ENCODE measurements at regions not wholly inside any gene's neighbourhood (a gene's known extent, or its start where the extent isn't known, plus 50 kb on each side); places are given as distances from the start of the nearest gene placed in this dataset.
A peak's percentile ranks its signal among the peaks of the same experiment; 100 is the strongest.

GRCh38 chr6:139647841-139648240, 273.4 kb upstream of the CITED2 start:
- no peak overlapping the region for H3K27ac ChIP-seq
- no peak for TF ChIP-seq POLR2A (IDR thresholded peaks at IDR 0.05)
- TF ChIP-seq POLR2AphosphoS5 (IDR thresholded peaks at IDR 0.05) = no peak
- no peak for TF ChIP-seq CTCF (IDR thresholded peaks at IDR 0.05)
- no peak for TF ChIP-seq EP300 (IDR thresholded peaks at IDR 0.05)
- no peak overlapping the region for H3K4me3 ChIP-seq
- no peaks in the 10 kb centered on the region for H3K27me3 ChIP-seq
- no peak for ATAC-seq
- no peaks in the 10 kb centered on the region for H3K36me3 ChIP-seq
- H3K4me1 ChIP-seq = peaks cover 0 to 25% (median 2%) of the 10 kb centered on the region in 3 donors
- H3K9me3 ChIP-seq = no peaks in the 10 kb centered on the region
- 68 to 78% methylated on average over 2 to 5 of the region's 5 CpGs for WGBS, 2 donors (ENCODE audit: low coverage in 1 of 2)

DNA sequence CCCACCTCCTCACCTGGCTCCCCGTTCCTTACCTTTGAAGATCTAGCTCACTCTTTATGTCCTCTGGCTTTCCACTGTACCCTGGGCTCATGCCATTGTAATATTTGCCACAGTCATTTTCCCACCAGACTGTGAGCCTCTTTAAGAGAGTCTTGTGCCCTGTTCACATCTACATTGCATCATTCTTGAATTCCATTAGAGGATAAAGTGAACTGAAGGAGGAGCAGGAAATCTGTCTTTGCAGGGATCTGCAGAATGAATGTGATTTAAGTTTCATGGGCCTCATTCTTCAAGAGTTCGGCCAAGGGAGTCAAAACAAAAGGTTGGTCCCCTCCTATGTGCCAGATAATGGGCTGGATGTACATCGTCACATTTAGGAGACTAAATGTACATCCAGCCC, 272.6 kb upstream of the CITED2 start:
- Histone ChIP-seq H3K4me3 (no peak overlapping the region), H3K27ac (no peak overlapping the region), H3K4me1 (peaks cover 0 to 25% (median 2%) of the 10 kb centered on the region in 3 donors), H3K27me3 (no peaks in the 10 kb centered on the region), H3K9me3 (no peaks in the 10 kb centered on the region), H3K36me3 (no peaks in the 10 kb centered on the region)
- 71 to 86% methylated on average over 3 of the region's 3 CpGs for WGBS, 2 donors (ENCODE audit: low coverage in 1 of 2)
- no peak for TF ChIP-seq EP300 (IDR thresholded peaks at IDR 0.05)
- TF ChIP-seq CTCF (IDR thresholded peaks at IDR 0.05) = no peak
- TF ChIP-seq POLR2AphosphoS5 (IDR thresholded peaks at IDR 0.05) = no peak
- TF ChIP-seq POLR2A (IDR thresholded peaks at IDR 0.05) = no peak
- no peak for ATAC-seq

DNA sequence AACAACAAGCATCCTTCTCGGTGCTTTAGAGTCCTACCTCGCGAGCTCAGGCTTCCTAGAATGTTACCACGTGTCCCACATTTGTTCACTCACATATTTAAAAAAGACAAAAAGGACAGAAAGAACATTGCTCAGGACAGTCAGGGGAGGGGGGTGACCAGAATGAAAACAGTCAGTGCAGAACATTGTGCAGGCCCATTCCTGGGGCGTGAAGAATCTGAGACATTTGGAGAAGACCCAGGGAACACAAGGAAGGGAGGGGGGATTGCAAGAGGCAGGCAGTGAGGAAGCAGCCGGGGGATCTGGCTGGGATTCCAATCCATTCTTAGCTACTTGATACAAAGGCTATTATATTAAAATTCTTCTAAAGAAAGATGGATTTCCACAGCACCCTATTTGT, 270.4 kb upstream of the CITED2 start:
- peak; percentile 90 for ATAC-seq
- Histone ChIP-seq H3K4me1 (peaks cover 0 to 25% (median 2%) of the 10 kb centered on the region in 3 donors), H3K36me3 (no peaks in the 10 kb centered on the region), H3K9me3 (no peaks in the 10 kb centered on the region), H3K4me3 (no peak overlapping the region), H3K27me3 (no peaks in the 10 kb centered on the region), H3K27ac (peak overlapping the region in 3 of 4 donors; percentile 58 to 75 (median 75))
- no peak for TF ChIP-seq CTCF (IDR thresholded peaks at IDR 0.05)
- peak; percentile 55 for TF ChIP-seq POLR2AphosphoS5 (IDR thresholded peaks at IDR 0.05)
- no peak for TF ChIP-seq EP300 (IDR thresholded peaks at IDR 0.05)
- TF ChIP-seq POLR2A (IDR thresholded peaks at IDR 0.05) = no peak
- 11 to 25% methylated on average over 6 of the region's 6 CpGs for WGBS, 2 donors (ENCODE audit: low coverage in 1 of 2)

- no peak overlapping the region for H3K4me3 ChIP-seq
- H3K9me3 ChIP-seq = no peaks in the 10 kb centered on the region
- H3K27ac ChIP-seq = peak overlapping the region in 3 of 4 donors; percentile 58 to 75 (median 75)
- H3K27me3 ChIP-seq = no peaks in the 10 kb centered on the region
- peaks cover 0 to 25% (median 2%) of the 10 kb centered on the region in 3 donors for H3K4me1 ChIP-seq
- 78 to 95% methylated on average over 3 to 4 of the region's 5 CpGs for WGBS, 2 donors (ENCODE audit: low coverage in 1 of 2)
- no peaks in the 10 kb centered on the region for H3K36me3 ChIP-seq
- TF ChIP-seq EP300 (IDR thresholded peaks at IDR 0.05) (no peak), POLR2A (IDR thresholded peaks at IDR 0.05) (no peak), CTCF (IDR thresholded peaks at IDR 0.05) (no peak), POLR2AphosphoS5 (IDR thresholded peaks at IDR 0.05) (no peak)
- no peak for ATAC-seq
These were observed 269.5 kb upstream of the CITED2 start for GRCh38 chr6:139643986-139644385.

GRCh38 chr6:139642346-139642745, 267.9 kb upstream of the CITED2 start:
- Histone ChIP-seq H3K27ac (peak overlapping the region in 1 of 4 donors; percentile 10), H3K4me1 (peaks cover 0 to 25% (median 2%) of the 10 kb centered on the region in 3 donors), H3K36me3 (no peaks in the 10 kb centered on the region), H3K4me3 (no peak overlapping the region), H3K27me3 (no peaks in the 10 kb centered on the region), H3K9me3 (no peaks in the 10 kb centered on the region)
- 14 to 100% methylated on average over 1 of the region's 2 CpGs for WGBS, 2 donors (ENCODE audit: low coverage in 1 of 2)
- ATAC-seq = no peak
- TF ChIP-seq POLR2A (IDR thresholded peaks at IDR 0.05) (no peak), CTCF (IDR thresholded peaks at IDR 0.05) (no peak), POLR2AphosphoS5 (IDR thresholded peaks at IDR 0.05) (no peak), EP300 (IDR thresholded peaks at IDR 0.05) (no peak)
